Neural cell (in vitro differentiated cells): ENCODE measurements at regions not wholly inside any gene's neighbourhood (a gene's known extent, or its start where the extent isn't known, plus 50 kb on each side); places are given as distances from the start of the nearest gene placed in this dataset.

Experiments used
- H2AFZ ChIP-seq: fragments of 200-600, 300-800 bp; sonication (generic), shearing (Covaris generic); 2 replicates; pipeline ENCODE4 v1.6.0; 2014; ENCODE audit warnings: low read depth, mild to moderate bottlenecking, antibody characterized with exemption, low read length, moderate library complexity
- H3F3A ChIP-seq: fragments of 200-600 bp; shearing (Covaris generic); 2 replicates; pipeline ENCODE4 v1.6.1; 2016; ENCODE audit warnings: mild to moderate bottlenecking, moderate library complexity, mixed read lengths, antibody characterized with exemption, low read length; ENCODE audit not compliant: insufficient read depth, poor library complexity, severe bottlenecking
- H3K27ac ChIP-seq: fragments of 200-600, 300-800 bp; sonication (generic), shearing (Covaris generic); 2 replicates; pipeline ENCODE4 v1.5.1; 2014; ENCODE audit warnings: mild to moderate bottlenecking, low read length, moderate library complexity
- H3K27me3 ChIP-seq: fragments of 300-800, 200-600 bp; sonication (generic), shearing (Covaris generic); 2 replicates; pipeline ENCODE4 v1.6.0; 2014; ENCODE audit warnings: mild to moderate bottlenecking, low read depth, low read length, moderate library complexity; ENCODE audit not compliant: insufficient read depth
- H3K36me3 ChIP-seq: fragments of 300-800, 200-600 bp; sonication (generic), shearing (Covaris generic); 2 replicates; pipeline ENCODE4 v1.5.1; 2014; ENCODE audit warnings: mild to moderate bottlenecking, antibody characterized with exemption, low read length, moderate library complexity; ENCODE audit not compliant: insufficient read depth
- H3K4me2 ChIP-seq: fragments of 300-800, 200-600 bp; sonication (generic), shearing (Covaris generic); 2 replicates; pipeline ENCODE4 v1.6.0; 2014; ENCODE audit warnings: mild to moderate bottlenecking, low read length
- H3K4me3 ChIP-seq: fragments of 300-800, 200-600 bp; sonication (generic), shearing (Covaris generic); 2 replicates; pipeline ENCODE4 v1.5.1; 2014; ENCODE audit warnings: mild to moderate bottlenecking, low read length, moderate library complexity
- H3K79me2 ChIP-seq: fragments of 200-600 bp; shearing (Covaris generic); replicated peaks from 2 replicates; pipeline ENCODE4 v1.6.0; 2014; ENCODE audit warnings: mild to moderate bottlenecking, low read length, moderate library complexity; ENCODE audit not compliant: insufficient read depth
- H3K9ac ChIP-seq: fragments of 300-800, 200-600 bp; sonication (generic), shearing (Covaris generic); 2 replicates; pipeline ENCODE4 v1.6.1; 2016; ENCODE audit warnings: mild to moderate bottlenecking, low read length, mixed read lengths
- H3K9me2 ChIP-seq: fragments of 200-600 bp; shearing (Covaris generic); 2 replicates; pipeline ENCODE4 v1.6.1; 2016; ENCODE audit warnings: mild to moderate bottlenecking, low read length, mixed read lengths; ENCODE audit not compliant: insufficient read depth
- H3K9me3 ChIP-seq: fragments of 200-600, 300-800 bp; sonication (generic), shearing (Covaris generic); 2 replicates; pipeline ENCODE4 v1.6.1; 2016; ENCODE audit warnings: mild to moderate bottlenecking, mixed run types, low read length, moderate library complexity, mixed read lengths
- H4K20me1 ChIP-seq: fragments of 200-600 bp; shearing (Covaris generic); 2 replicates; pipeline ENCODE4 v1.6.1; 2016; ENCODE audit warnings: mild to moderate bottlenecking, mixed run types; ENCODE audit not compliant: insufficient read depth
- EP300 ChIP-seq: fragments of 450-650 bp; conservative IDR thresholded peaks from 2 replicates; pipeline ENCODE4 v1.6.1; 2014; ENCODE audit warnings: antibody characterized with exemption, mild to moderate bottlenecking, moderate library complexity; ENCODE audit not compliant: poor library complexity, severe bottlenecking
- EZH2 ChIP-seq: fragments of 200-600, 300-800 bp; shearing (Covaris generic), sonication (generic); IDR thresholded peaks from 2 replicates; pipeline ENCODE4 v1.6.1; 2014; ENCODE audit warnings: antibody characterized with exemption, low read length, borderline replicate concordance, mild to moderate bottlenecking; ENCODE audit not compliant: insufficient read depth, poor library complexity, severe bottlenecking
- MXI1 ChIP-seq: fragments of 450-650 bp; conservative IDR thresholded peaks from 2 replicates; pipeline ENCODE4 v1.6.1; 2014; ENCODE audit warnings: antibody characterized with exemption, mild to moderate bottlenecking; ENCODE audit not compliant: poor library complexity, severe bottlenecking
- POLR2AphosphoS5 ChIP-seq: IDR thresholded peaks from 2 replicates; pipeline ENCODE4 v1.6.1; 2012
- RAD21 ChIP-seq: fragments of 450-650 bp; conservative IDR thresholded peaks from 2 replicates; pipeline ENCODE4 v1.6.1; 2014; ENCODE audit warnings: antibody characterized with exemption, mild to moderate bottlenecking, moderate library complexity
- SMC3 ChIP-seq: fragments of 450-650 bp; conservative IDR thresholded peaks from 2 replicates; pipeline ENCODE4 v1.6.1; 2014; ENCODE audit warnings: antibody characterized with exemption, mild to moderate bottlenecking, moderate library complexity; ENCODE audit not compliant: poor library complexity
- TAF1 ChIP-seq: IDR thresholded peaks from 2 replicates; pipeline ENCODE4 v1.6.1; 2012; ENCODE audit warnings: low read depth
- TF ChIP-seq, protein P1 (sequence below): fragments of 450-650 bp; IDR thresholded peaks from 2 replicates; pipeline ENCODE4 v1.5.1; 2014; ENCODE audit warnings: antibody characterized with exemption, mild to moderate bottlenecking, moderate library complexity; ENCODE audit not compliant: poor library complexity, severe bottlenecking
- TF ChIP-seq, protein P2 (sequence below): IDR thresholded peaks from 2 replicates; pipeline ENCODE4 v1.6.1; 2012; ENCODE audit warnings: borderline replicate concordance

DNA sequence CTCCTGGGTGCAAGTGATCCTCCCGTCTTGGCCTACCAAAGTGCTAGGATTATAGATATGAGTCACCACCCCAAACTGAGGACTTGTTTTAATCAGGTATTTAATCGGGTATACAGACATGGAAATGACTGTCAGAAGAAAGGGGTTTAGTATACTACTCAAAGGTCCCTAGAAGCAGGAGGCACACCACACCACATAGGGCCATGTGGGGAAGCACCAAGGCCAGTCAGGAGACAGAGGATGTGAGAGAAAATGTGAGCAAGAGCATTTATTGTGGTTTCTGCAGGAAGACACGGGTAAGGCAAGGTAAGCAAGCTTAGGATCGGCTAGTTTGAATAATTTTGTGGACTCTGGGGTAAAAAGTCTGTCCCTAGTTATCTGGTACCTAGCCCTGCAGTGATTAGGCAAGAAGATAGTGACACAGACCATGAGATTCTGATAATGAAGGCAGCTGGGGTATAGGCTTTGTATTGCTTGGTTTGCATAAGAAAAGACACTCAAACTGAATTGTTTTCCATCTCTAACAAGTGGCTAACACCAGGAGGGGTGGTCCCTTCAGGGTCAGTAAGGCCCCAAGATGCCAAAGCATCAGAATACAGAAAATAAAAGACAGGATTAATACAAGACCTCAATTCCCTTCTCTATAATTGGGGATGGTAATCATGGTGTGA, 408.8 kb upstream of the F9 start:
- TF ChIP-seq RAD21 (no peak), SMC3 (no peak), EZH2 (no peak), POLR2AphosphoS5 (no peak), MXI1 (no peak), TAF1 (no peak), EP300 (no peak)
- TF ChIP-seq, protein P1, sequence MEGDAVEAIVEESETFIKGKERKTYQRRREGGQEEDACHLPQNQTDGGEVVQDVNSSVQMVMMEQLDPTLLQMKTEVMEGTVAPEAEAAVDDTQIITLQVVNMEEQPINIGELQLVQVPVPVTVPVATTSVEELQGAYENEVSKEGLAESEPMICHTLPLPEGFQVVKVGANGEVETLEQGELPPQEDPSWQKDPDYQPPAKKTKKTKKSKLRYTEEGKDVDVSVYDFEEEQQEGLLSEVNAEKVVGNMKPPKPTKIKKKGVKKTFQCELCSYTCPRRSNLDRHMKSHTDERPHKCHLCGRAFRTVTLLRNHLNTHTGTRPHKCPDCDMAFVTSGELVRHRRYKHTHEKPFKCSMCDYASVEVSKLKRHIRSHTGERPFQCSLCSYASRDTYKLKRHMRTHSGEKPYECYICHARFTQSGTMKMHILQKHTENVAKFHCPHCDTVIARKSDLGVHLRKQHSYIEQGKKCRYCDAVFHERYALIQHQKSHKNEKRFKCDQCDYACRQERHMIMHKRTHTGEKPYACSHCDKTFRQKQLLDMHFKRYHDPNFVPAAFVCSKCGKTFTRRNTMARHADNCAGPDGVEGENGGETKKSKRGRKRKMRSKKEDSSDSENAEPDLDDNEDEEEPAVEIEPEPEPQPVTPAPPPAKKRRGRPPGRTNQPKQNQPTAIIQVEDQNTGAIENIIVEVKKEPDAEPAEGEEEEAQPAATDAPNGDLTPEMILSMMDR: no peak
- TF ChIP-seq, protein P2, sequence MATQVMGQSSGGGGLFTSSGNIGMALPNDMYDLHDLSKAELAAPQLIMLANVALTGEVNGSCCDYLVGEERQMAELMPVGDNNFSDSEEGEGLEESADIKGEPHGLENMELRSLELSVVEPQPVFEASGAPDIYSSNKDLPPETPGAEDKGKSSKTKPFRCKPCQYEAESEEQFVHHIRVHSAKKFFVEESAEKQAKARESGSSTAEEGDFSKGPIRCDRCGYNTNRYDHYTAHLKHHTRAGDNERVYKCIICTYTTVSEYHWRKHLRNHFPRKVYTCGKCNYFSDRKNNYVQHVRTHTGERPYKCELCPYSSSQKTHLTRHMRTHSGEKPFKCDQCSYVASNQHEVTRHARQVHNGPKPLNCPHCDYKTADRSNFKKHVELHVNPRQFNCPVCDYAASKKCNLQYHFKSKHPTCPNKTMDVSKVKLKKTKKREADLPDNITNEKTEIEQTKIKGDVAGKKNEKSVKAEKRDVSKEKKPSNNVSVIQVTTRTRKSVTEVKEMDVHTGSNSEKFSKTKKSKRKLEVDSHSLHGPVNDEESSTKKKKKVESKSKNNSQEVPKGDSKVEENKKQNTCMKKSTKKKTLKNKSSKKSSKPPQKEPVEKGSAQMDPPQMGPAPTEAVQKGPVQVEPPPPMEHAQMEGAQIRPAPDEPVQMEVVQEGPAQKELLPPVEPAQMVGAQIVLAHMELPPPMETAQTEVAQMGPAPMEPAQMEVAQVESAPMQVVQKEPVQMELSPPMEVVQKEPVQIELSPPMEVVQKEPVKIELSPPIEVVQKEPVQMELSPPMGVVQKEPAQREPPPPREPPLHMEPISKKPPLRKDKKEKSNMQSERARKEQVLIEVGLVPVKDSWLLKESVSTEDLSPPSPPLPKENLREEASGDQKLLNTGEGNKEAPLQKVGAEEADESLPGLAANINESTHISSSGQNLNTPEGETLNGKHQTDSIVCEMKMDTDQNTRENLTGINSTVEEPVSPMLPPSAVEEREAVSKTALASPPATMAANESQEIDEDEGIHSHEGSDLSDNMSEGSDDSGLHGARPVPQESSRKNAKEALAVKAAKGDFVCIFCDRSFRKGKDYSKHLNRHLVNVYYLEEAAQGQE: no peak

DNA sequence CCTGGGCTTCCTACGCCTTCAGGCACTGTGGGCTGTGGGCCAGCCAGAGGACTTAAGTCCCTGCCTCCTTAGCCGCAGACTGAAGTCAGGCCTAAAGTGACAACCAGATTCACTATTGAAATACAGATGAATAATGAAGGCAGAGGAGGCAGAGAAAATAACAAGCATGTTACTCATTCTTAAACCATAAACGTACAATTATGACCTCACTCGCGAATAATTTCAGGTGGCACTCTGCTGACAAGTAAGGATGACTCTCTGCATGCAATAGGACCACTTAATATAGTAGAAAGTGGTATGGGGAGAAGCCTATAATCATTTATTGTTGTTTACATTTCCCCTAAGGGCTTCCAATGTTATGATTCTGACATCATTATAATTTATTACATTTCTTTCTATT, 409.2 kb upstream of the FGF13 start:
- Histone ChIP-seq H3K4me3 (no peak overlapping the region), H3K27me3 (no peaks in the 10 kb centered on the region), H3K79me2 (no peaks in the 10 kb centered on the region)

More for the DNA sequence above, 408.8 kb upstream of the F9 start:
- Histone ChIP-seq H3K36me3 (no peaks in the 10 kb centered on the region), H3K79me2 (no peaks in the 10 kb centered on the region), H3K4me3 (no peak overlapping the region), H3K4me2 (no peak overlapping the region), H3F3A (no peaks in the 10 kb centered on the region), H4K20me1 (no peaks in the 10 kb centered on the region), H2AFZ (no peak overlapping the region), H3K9me3 (no peaks in the 10 kb centered on the region), H3K27me3 (no peaks in the 10 kb centered on the region), H3K9me2 (no peaks in the 10 kb centered on the region), H3K9ac (no peak overlapping the region), H3K27ac (no peak overlapping the region)

More for the DNA sequence above, 409.2 kb upstream of the FGF13 start:
- no peaks in the 10 kb centered on the region for H3K36me3 ChIP-seq
- no peaks in the 10 kb centered on the region for H3K9me3 ChIP-seq
- H3K4me2 ChIP-seq: no peak overlapping the region
- TF ChIP-seq TAF1: no peak
- TF ChIP-seq SMC3: no peak
- TF ChIP-seq RAD21: no peak
- no peak for TF ChIP-seq POLR2AphosphoS5
- no peak for TF ChIP-seq EZH2
- TF ChIP-seq MXI1: no peak
- TF ChIP-seq, protein P2: no peak
- TF ChIP-seq, protein P1: no peak
- no peak for TF ChIP-seq EP300
- H4K20me1 ChIP-seq: no peaks in the 10 kb centered on the region
- H3F3A ChIP-seq: no peaks in the 10 kb centered on the region
- no peak overlapping the region for H3K27ac ChIP-seq
- H2AFZ ChIP-seq: no peak overlapping the region
- no peaks in the 10 kb centered on the region for H3K9me2 ChIP-seq
- H3K9ac ChIP-seq: no peak overlapping the region
